Stomach (tissue), 4 donors: ENCODE measurements at regions not wholly inside any gene's neighbourhood (a gene's known extent, or its start where the extent isn't known, plus 50 kb on each side); places are given as distances from the start of the nearest gene placed in this dataset.

ENCODE experiments used
- CTCF ChIP-seq, 7 experiments: fragments of 450-650 bp in 4 of 7; fragments of 200-600 bp in 3 of 7; sonication (generic) in 3 of 7; IDR thresholded peaks; one replicate each; pipeline ENCODE4 v1.5.1; 2016 to 2019; ENCODE audit warnings: antibody characterized with exemption in 7 of 7, control low read depth in 2 of 7, mild to moderate bottlenecking in 1 of 7
- POLR2AphosphoS5 ChIP-seq, 3 donors: sonication (generic); formaldehyde crosslinking; IDR thresholded peaks; one replicate each; pipeline ENCODE4 v1.6.1; 2016; ENCODE audit warnings: antibody characterized with exemption in 3 of 3

DNA sequence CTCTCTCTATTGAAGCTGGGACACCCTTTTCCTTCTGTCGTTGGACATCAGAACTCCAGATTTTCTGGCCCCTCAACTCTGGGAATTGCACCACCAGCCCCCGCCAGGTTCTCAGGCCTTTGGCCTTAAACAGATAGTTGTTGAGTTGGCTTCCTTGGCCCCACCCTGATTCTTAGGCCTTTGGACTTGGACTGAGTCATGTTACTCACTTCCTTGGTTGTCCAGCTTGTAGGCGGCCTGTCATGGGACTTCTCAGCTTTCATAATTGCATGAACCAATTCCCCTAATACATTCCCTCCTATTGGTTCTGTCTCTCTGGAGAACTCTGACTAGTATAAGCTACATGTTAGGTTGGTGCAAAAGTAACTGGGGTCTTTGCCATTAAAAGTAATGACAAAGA is 195.7 kb downstream of the GPAT3 start:
- TF ChIP-seq CTCF (IDR thresholded peaks at IDR 0.05) (no peak), POLR2AphosphoS5 (IDR thresholded peaks at IDR 0.05) (no peak)
